HFFc6 (cell line): ENCODE measurements at regions not wholly inside any gene's neighbourhood (a gene's known extent, or its start where the extent isn't known, plus 50 kb on each side); places are given as distances from the start of the nearest gene placed in this dataset.
"Not testable (repeated sequence)": the region's sequence is repeated elsewhere in the genome, so short reads cannot be mapped to it uniquely, and the experiment has no call there.

ENCODE experiments used
- DNase-seq: peaks from one replicate; pipeline ENCODE4 v3.0.0-alpha.2; 2018
- H3K27ac Mint-ChIP-seq: 2 replicates; pipeline ENCODE4 v1.8.0; 2020; ENCODE audit warnings: mild to moderate bottlenecking, mixed read lengths
- H3K27me3 Mint-ChIP-seq: 2 replicates; pipeline ENCODE4 v1.8.0; 2021; ENCODE audit warnings: mild to moderate bottlenecking, moderate library complexity, mixed read lengths; ENCODE audit not compliant: insufficient read depth
- H3K36me3 Mint-ChIP-seq: 2 replicates; pipeline ENCODE4 v1.8.0; 2021; ENCODE audit warnings: low read depth, mixed read lengths
- H3K4me1 Mint-ChIP-seq: 2 replicates; pipeline ENCODE4 v1.8.0; 2020; ENCODE audit warnings: low read depth, mixed read lengths
- H3K4me3 Mint-ChIP-seq: 2 replicates; pipeline ENCODE4 v1.8.0; 2020; ENCODE audit warnings: mild to moderate bottlenecking, moderate library complexity, mixed read lengths
- H3K9me3 Mint-ChIP-seq: 2 replicates; pipeline ENCODE4 v1.8.0; 2020; ENCODE audit warnings: mild to moderate bottlenecking, mixed read lengths
- CTCF ChIP-seq: fragments of 200-600 bp; sonication (generic); IDR thresholded peaks from 2 replicates; pipeline ENCODE4 v1.5.0; 2021; ENCODE audit warnings: antibody characterized with exemption, mild to moderate bottlenecking

GRCh38 chr3:5918626-5919025, 731.1 kb downstream of the EDEM1 start:
- Mint-ChIP-seq H3K27me3 (no peaks in the 10 kb centered on the region), H3K4me1 (no peaks in the 10 kb centered on the region), H3K27ac (no peak overlapping the region), H3K9me3 (peaks cover 38% of the 10 kb centered on the region), H3K4me3 (no peak overlapping the region), H3K36me3 (0 out of 2 replicates have a peak, but pooled peaks cover 3% of the 10 kb centered on the region)
- no peak for DNase-seq
- TF ChIP-seq CTCF = no peak

- no peak for DNase-seq
- Mint-ChIP-seq H3K9me3 (peaks cover 12% of the 10 kb centered on the region), H3K4me1 (no peaks in the 10 kb centered on the region), H3K27me3 (no peaks in the 10 kb centered on the region), H3K36me3 (no peaks in the 10 kb centered on the region), H3K4me3 (no peak overlapping the region), H3K27ac (no peak overlapping the region)
- no peak for TF ChIP-seq CTCF
Measured at GRCh38 chr3:5929027-5929426, 741.5 kb downstream of the EDEM1 start.

- peaks cover 34% of the 10 kb centered on the region for H3K9me3 Mint-ChIP-seq
- not testable (repeated sequence) for H3K4me3 Mint-ChIP-seq, H3K27ac Mint-ChIP-seq, H3K36me3 Mint-ChIP-seq, H3K27me3 Mint-ChIP-seq, DNase-seq, H3K4me1 Mint-ChIP-seq
Measured at GRCh38 chr3:5944061-5944460, 756.6 kb downstream of the EDEM1 start.

GRCh38 chr3:5948084-5948483, 760.6 kb downstream of the EDEM1 start:
- Mint-ChIP-seq H3K27ac (no peak overlapping the region), H3K4me1 (no peaks in the 10 kb centered on the region), H3K4me3 (no peak overlapping the region), H3K9me3 (peaks cover 41% of the 10 kb centered on the region), H3K27me3 (no peaks in the 10 kb centered on the region), H3K36me3 (no peaks in the 10 kb centered on the region)
- no peak for TF ChIP-seq CTCF
- no peak for DNase-seq

- Mint-ChIP-seq H3K27me3 (no peaks in the 10 kb centered on the region), H3K4me1 (no peaks in the 10 kb centered on the region), H3K4me3 (no peak overlapping the region), H3K9me3 (peaks cover 33% of the 10 kb centered on the region), H3K36me3 (no peaks in the 10 kb centered on the region), H3K27ac (no peak overlapping the region)
- no peak for DNase-seq
- no peak for TF ChIP-seq CTCF
Measured at GRCh38 chr3:5951026-5951425, 763.5 kb downstream of the EDEM1 start.

- no peak overlapping the region for H3K4me3 Mint-ChIP-seq
- H3K4me1 Mint-ChIP-seq = no peaks in the 10 kb centered on the region
- DNase-seq = no peak
- peaks cover 55% of the 10 kb centered on the region for H3K9me3 Mint-ChIP-seq
- no peak for TF ChIP-seq CTCF
- H3K36me3 Mint-ChIP-seq = 0 out of 2 replicates have a peak, but pooled peaks cover 4% of the 10 kb centered on the region
- H3K27me3 Mint-ChIP-seq = no peaks in the 10 kb centered on the region
- no peak overlapping the region for H3K27ac Mint-ChIP-seq
Measured at GRCh38 chr3:5972586-5972985, 785.1 kb downstream of the EDEM1 start.
